OCI-LY3 (cell line): ENCODE measurements at regions not wholly inside any gene's neighbourhood (a gene's known extent, or its start where the extent isn't known, plus 50 kb on each side); places are given as distances from the start of the nearest gene placed in this dataset.

Experiments used
- CTCF ChIP-seq: fragments of 200-600, 300-600 bp; sonication (generic); IDR thresholded peaks from 2 replicates; pipeline ENCODE4 v1.5.1; 2014; ENCODE audit warnings: antibody characterized with exemption, low read length, low read depth
- EZH2phosphoT487 ChIP-seq: fragments of 200-600 bp; shearing (Covaris generic); IDR thresholded peaks from 2 replicates; pipeline ENCODE4 v1.6.1; 2018; ENCODE audit warnings: antibody characterized with exemption, mixed run types, low read depth

DNA sequence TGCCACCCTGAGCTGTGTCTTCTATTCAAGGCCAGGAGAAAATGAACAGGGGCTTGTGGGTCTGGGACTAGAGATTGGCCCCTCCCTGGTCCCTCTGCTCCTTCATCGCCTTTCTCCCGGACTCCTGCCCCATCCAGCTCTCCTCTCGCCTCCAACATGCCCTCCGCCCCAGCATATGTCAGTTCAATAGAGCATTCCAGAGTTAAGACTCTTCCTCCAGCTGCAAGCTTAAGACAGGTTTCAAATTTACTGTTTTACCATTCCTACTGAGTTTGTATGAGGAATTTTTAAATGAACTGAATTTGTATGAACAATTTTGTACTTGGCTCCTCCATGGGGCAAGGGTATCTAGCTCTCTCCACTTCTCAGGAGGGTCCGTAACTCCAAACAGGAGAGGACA, 195.6 kb downstream of the TBC1D2B start:
- TF ChIP-seq CTCF (no peak), EZH2phosphoT487 (no peak)
